AG09309 (cell line): ENCODE measurements at regions not wholly inside any gene's neighbourhood (a gene's known extent, or its start where the extent isn't known, plus 50 kb on each side); places are given as distances from the start of the nearest gene placed in this dataset.

Experiments used
- DNase-seq: peaks from one replicate; pipeline ENCODE4 v3.0.0-alpha.2; 2010; ENCODE audit warnings: low read depth
- H3K4me3 ChIP-seq: 2 replicates; pipeline ENCODE4 v1.5.1; 2011; ENCODE audit warnings: mild to moderate bottlenecking, low read depth, low read length, moderate library complexity; ENCODE audit not compliant: control insufficient read depth
- TF ChIP-seq, protein P1 (sequence below): IDR thresholded peaks from 2 replicates; pipeline ENCODE4 v1.5.1; 2011; ENCODE audit warnings: mild to moderate bottlenecking, low read depth, low read length, inconsistent platforms; ENCODE audit not compliant: insufficient read depth, control insufficient read depth; ENCODE audit errors: missing control alignments

DNA sequence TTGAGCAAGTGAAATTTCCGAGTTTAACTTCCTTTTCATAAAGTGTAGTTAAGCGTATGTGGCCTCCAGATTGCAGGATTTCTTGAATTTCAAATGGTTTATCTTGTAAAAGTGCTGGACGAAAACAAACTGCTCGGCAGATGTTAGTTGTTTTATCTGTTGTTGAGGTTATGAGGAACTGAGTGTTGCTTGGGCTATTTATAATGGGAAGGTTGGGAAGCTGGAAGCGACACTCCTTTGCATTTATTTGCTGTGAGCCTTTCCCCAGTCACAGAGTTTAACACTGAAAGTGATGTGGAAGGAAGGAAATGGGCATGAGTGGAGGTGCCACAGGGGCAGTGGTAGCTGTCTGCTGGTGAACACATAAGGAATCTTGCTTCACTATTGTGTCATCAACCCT, 284.9 kb downstream of the PCDH7 start:
- H3K4me3 ChIP-seq: no peak overlapping the region
- DNase-seq: no peak
- TF ChIP-seq, protein P1, sequence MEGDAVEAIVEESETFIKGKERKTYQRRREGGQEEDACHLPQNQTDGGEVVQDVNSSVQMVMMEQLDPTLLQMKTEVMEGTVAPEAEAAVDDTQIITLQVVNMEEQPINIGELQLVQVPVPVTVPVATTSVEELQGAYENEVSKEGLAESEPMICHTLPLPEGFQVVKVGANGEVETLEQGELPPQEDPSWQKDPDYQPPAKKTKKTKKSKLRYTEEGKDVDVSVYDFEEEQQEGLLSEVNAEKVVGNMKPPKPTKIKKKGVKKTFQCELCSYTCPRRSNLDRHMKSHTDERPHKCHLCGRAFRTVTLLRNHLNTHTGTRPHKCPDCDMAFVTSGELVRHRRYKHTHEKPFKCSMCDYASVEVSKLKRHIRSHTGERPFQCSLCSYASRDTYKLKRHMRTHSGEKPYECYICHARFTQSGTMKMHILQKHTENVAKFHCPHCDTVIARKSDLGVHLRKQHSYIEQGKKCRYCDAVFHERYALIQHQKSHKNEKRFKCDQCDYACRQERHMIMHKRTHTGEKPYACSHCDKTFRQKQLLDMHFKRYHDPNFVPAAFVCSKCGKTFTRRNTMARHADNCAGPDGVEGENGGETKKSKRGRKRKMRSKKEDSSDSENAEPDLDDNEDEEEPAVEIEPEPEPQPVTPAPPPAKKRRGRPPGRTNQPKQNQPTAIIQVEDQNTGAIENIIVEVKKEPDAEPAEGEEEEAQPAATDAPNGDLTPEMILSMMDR: no peak

DNA sequence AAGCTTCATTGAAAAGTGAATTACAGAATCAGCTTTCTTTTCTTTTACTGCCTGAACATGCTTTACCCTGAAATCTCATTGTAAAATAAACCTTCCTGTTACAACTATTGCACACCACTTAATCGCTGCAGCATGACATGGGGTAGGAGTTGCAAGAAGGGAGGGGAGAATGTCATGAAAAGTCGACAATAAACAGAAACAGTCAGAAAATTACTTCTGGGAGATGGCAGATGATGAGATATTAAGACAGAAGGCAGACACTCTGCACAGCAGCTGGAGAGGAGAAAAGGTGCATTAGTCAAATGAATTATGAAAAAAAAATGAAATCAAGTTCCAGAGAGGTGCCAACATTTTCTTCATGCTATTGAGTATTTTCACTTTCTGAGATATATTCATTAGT, 287.7 kb downstream of the PCDH7 start:
- TF ChIP-seq, protein P1: no peak
- DNase-seq: no peak
- H3K4me3 ChIP-seq: no peak overlapping the region

DNA sequence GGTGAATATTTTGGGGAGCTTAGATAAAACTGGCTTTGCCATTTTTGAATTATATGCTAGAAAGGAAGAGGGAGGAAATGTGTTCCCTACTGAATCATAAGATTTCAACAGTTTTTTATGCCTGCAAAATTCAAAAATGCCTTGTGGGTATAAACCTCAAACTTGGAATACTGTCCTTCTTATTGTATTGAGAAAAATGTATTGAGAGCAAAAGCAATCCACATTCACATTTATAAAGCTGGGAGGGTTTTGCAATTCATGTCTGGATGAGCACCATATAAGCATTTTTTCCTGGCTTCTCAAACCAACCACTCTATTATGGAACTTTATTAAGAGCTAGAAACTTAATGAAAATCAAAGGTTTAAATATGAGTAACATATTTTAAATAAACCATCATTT, 289.8 kb downstream of the PCDH7 start:
- H3K4me3 ChIP-seq: no peak overlapping the region
- no peak for DNase-seq
- TF ChIP-seq, protein P1: no peak

DNA sequence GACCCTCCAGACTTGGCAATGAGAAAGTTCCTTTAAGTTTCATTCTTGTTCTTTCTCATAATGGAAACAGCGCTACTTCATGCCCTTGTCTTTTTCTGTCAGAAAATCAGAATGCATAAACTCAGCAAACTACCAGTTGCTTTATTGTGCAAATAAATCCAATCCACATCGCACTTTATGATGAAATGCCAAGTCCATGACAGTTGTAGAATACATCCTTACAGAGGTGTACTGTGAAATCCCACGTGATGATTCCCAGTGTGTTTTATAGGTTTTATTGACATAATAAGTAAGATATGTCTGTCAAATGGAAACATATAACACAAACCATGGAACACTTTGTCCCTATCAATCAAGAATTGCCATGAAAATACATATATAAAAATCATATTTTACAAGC, 295.0 kb downstream of the PCDH7 start:
- DNase-seq: no peak
- H3K4me3 ChIP-seq: no peak overlapping the region
- TF ChIP-seq, protein P1: no peak

DNA sequence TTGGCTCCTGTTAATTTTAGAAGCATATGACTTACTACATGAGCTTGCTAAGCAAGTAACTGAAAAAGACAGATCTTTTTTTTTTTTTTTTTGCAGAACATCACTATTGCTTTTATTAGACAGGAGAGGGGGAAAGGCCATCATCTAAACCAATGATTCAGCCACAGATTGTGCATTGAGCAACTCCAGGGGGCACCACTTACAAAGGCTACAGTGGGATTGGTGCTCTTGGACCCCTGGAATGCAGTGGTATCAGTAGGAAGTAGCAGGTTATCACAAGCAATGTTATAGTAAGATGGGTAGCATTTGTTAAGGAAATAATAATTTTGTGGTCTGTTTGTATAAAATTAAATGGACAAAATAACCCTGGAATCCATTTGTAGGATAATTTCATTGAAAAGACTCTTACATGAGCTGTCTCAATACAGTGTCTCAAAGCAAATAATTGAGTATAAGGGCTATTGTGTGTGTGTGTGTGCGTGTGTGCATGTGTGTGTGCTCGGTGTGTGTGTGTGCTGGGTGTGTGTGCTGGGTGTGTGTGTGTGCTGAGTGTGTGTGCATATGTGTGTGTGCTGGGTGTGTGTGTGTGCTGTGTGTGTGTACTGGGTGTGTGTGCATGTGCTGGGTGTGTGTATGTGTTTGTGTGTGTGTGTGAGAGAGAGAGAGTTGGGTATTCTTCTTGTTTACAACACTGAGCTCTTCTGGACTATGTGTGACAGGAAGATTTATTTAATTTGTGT, 296.3 kb downstream of the PCDH7 start:
- no peak for DNase-seq
- H3K4me3 ChIP-seq: no peak overlapping the region
- TF ChIP-seq, protein P1: no peak

DNA sequence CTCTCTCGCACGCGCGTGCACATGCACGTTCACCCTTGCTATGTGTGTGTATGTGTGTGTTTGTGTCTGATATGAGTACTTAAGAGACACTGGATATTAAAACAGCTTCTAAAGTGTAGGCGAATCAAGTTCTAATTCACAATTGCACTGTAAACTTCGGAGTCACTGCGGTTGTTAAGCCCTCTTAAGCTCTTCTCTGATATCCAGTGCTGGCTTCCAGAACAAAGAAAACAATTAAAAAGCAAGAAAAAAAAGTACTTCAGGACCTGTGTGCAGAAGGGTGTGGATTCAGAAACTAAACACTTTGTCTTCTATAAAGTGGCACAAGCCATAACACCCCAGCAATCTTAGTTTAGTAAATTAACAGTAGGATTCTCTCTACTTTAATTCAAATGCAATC, 300.2 kb downstream of the PCDH7 start:
- no peak for DNase-seq
- TF ChIP-seq, protein P1: no peak
- no peak overlapping the region for H3K4me3 ChIP-seq
